HG02870 (cell line): ENCODE measurements at regions not wholly inside any gene's neighbourhood (a gene's known extent, or its start where the extent isn't known, plus 50 kb on each side); places are given as distances from the start of the nearest gene placed in this dataset.

Source experiments
- ATAC-seq: cut with Tn5 transposase; IDR thresholded peaks from one replicate; pipeline ENCODE4 v1.9.1; 2021; ENCODE audit warnings: mild to moderate bottlenecking, moderate library complexity; ENCODE audit not compliant: unreplicated experiment

- ATAC-seq, result no peak
Observed at GRCh38 chr17:14690704-14691103, 389.8 kb downstream of the HS3ST3B1 start.

GRCh38 chr17:14688134-14688533, 387.3 kb downstream of the HS3ST3B1 start:
- no peak for ATAC-seq

- no peak for ATAC-seq
Observed at GRCh38 chr17:14672830-14673229, 371.9 kb downstream of the HS3ST3B1 start.

- ATAC-seq, result no peak
Observed at GRCh38 chr17:14670861-14671260, 370.0 kb downstream of the HS3ST3B1 start.

GRCh38 chr17:14664511-14664910, 363.6 kb downstream of the HS3ST3B1 start:
- no peak for ATAC-seq

GRCh38 chr17:14641117-14641516, 340.2 kb downstream of the HS3ST3B1 start:
- ATAC-seq, result no peak

- no peak for ATAC-seq
Observed at GRCh38 chr17:14637260-14637659, 336.4 kb downstream of the HS3ST3B1 start.

- no peak for ATAC-seq
Observed at GRCh38 chr17:14630621-14631020, 329.7 kb downstream of the HS3ST3B1 start.

GRCh38 chr17:14630046-14630445, 329.2 kb downstream of the HS3ST3B1 start:
- ATAC-seq, result no peak

GRCh38 chr17:14622615-14623101, 321.8 kb downstream of the HS3ST3B1 start:
- ATAC-seq, result no peak

GRCh38 chr17:14621826-14622614, 321.1 kb downstream of the HS3ST3B1 start:
- ATAC-seq, result no peak

GRCh38 chr17:14619821-14620220, 318.9 kb downstream of the HS3ST3B1 start:
- ATAC-seq, result no peak

GRCh38 chr17:14616528-14616927, 315.6 kb downstream of the HS3ST3B1 start:
- no peak for ATAC-seq

GRCh38 chr17:14605267-14605599, 304.4 kb downstream of the HS3ST3B1 start:
- ATAC-seq, result no peak

GRCh38 chr17:14604591-14605266, 303.8 kb downstream of the HS3ST3B1 start:
- no peak for ATAC-seq

GRCh38 chr17:14596224-14596623, 295.3 kb downstream of the HS3ST3B1 start:
- ATAC-seq, result no peak

- ATAC-seq, result no peak
Observed at GRCh38 chr17:14595656-14596055, 294.8 kb downstream of the HS3ST3B1 start.

GRCh38 chr17:14594690-14595089, 293.8 kb downstream of the HS3ST3B1 start:
- no peak for ATAC-seq

GRCh38 chr17:14593956-14594355, 293.1 kb downstream of the HS3ST3B1 start:
- ATAC-seq, result no peak

GRCh38 chr17:14590459-14591250, 289.8 kb downstream of the HS3ST3B1 start:
- ATAC-seq, result no peak

GRCh38 chr17:14585099-14585498, 284.2 kb downstream of the HS3ST3B1 start:
- ATAC-seq, result no peak

- ATAC-seq, result no peak
Observed at GRCh38 chr17:14582996-14583395, 282.1 kb downstream of the HS3ST3B1 start.
